ENCODE measurements at regions not wholly inside any gene's neighbourhood (a gene's known extent, or its start where the extent isn't known, plus 50 kb on each side); places are given as distances from the start of the nearest gene placed in this dataset.
"Not testable (repeated sequence)": the region's sequence is repeated elsewhere in the genome, so short reads cannot be mapped to it uniquely, and the experiment has no call there.

GRCh38 chr20:4469910-4470309 lies 216.3 kb upstream of the PRNP start:
- no peak for DNase-seq (ENCODE audit: low read depth in 2 of 2)

GRCh38 chr20:4468114-4468513 lies 218.1 kb upstream of the PRNP start:
- no peak for DNase-seq (ENCODE audit: low read depth in 2 of 2)

GRCh38 chr20:4465855-4466545 lies 216.9 kb upstream of the ADRA1D start:
- no peak for DNase-seq (ENCODE audit: low read depth in 2 of 2)

- DNase-seq (ENCODE audit: low read depth in 2 of 2), result no peak
These were observed 216.1 kb upstream of the ADRA1D start for GRCh38 chr20:4465212-4465611.

GRCh38 chr20:4462801-4463200 lies 213.7 kb upstream of the ADRA1D start:
- DNase-seq (ENCODE audit: low read depth in 2 of 2), result not testable (repeated sequence)

GRCh38 chr20:4459081-4459480 lies 210.0 kb upstream of the ADRA1D start:
- DNase-seq (ENCODE audit: low read depth in 2 of 2), result no peak

GRCh38 chr20:4457566-4458543 lies 208.8 kb upstream of the ADRA1D start:
- DNase-seq (ENCODE audit: low read depth in 2 of 2), result no peak

GRCh38 chr20:4455996-4456395 lies 206.9 kb upstream of the ADRA1D start:
- no peak for DNase-seq (ENCODE audit: low read depth in 2 of 2)

- DNase-seq (ENCODE audit: low read depth in 2 of 2), result no peak
These were observed 206.2 kb upstream of the ADRA1D start for GRCh38 chr20:4455301-4455701.

- DNase-seq (ENCODE audit: low read depth in 2 of 2), result no peak
These were observed 205.0 kb upstream of the ADRA1D start for GRCh38 chr20:4454111-4454510.

GRCh38 chr20:4453359-4453758 lies 204.3 kb upstream of the ADRA1D start:
- DNase-seq (ENCODE audit: low read depth in 2 of 2), result no peak

GRCh38 chr20:4451487-4452081 lies 202.5 kb upstream of the ADRA1D start:
- no peak for DNase-seq (ENCODE audit: low read depth in 2 of 2)

GRCh38 chr20:4449957-4450715 lies 201.0 kb upstream of the ADRA1D start:
- no peak for DNase-seq (ENCODE audit: low read depth in 2 of 2)

GRCh38 chr20:4445784-4446183 lies 196.7 kb upstream of the ADRA1D start:
- no peak for DNase-seq (ENCODE audit: low read depth in 2 of 2)

GRCh38 chr20:4445331-4445730 lies 196.2 kb upstream of the ADRA1D start:
- no peak for DNase-seq (ENCODE audit: low read depth in 2 of 2)

GRCh38 chr20:4444404-4444803 lies 195.3 kb upstream of the ADRA1D start:
- no peak for DNase-seq (ENCODE audit: low read depth in 2 of 2)

- no peak for DNase-seq (ENCODE audit: low read depth in 2 of 2)
These were observed 193.9 kb upstream of the ADRA1D start for GRCh38 chr20:4443016-4443415.

GRCh38 chr20:4441871-4442270 lies 192.8 kb upstream of the ADRA1D start:
- no peak for DNase-seq (ENCODE audit: low read depth in 2 of 2)

GRCh38 chr20:4441191-4441590 lies 192.1 kb upstream of the ADRA1D start:
- DNase-seq (ENCODE audit: low read depth in 2 of 2), result no peak

- no peak for DNase-seq (ENCODE audit: low read depth in 2 of 2)
These were observed 190.4 kb upstream of the ADRA1D start for GRCh38 chr20:4439461-4439860.

GRCh38 chr20:4437131-4437530 lies 188.0 kb upstream of the ADRA1D start:
- DNase-seq (ENCODE audit: low read depth in 2 of 2), result no peak

Measured in stimulated activated CD4-positive, alpha-beta T cell treated with anti-CD3 and anti-CD28 coated beads, Interleukin-4, amount 100 ng/mL, for 48 hours (primary cell).